DND-41 (cell line): ENCODE measurements at regions not wholly inside any gene's neighbourhood (a gene's known extent, or its start where the extent isn't known, plus 50 kb on each side); places are given as distances from the start of the nearest gene placed in this dataset.

ENCODE experiments used
- ATAC-seq: fragments of 200-7000 bp; cut with Tn5 transposase; 3 replicates; pipeline ENCODE4 v1.9.1; 2021; ENCODE audit warnings: low read depth; ENCODE audit not compliant: insufficient read depth
- DNase-seq: peaks from one replicate; pipeline ENCODE4 v3.0.0-alpha.2; 2020
- H2AFZ ChIP-seq: 2 replicates; pipeline ENCODE4 v1.6.0; 2012; ENCODE audit warnings: low read depth, low read length
- H3K27ac ChIP-seq: 2 replicates; pipeline ENCODE4 v1.5.1; 2012; ENCODE audit warnings: low read length, inconsistent platforms
- H3K27me3 ChIP-seq: fragments of 200-600 bp; sonication (generic); 2 replicates; pipeline ENCODE4 v1.6.0; 2012; ENCODE audit warnings: low read length, mild to moderate bottlenecking, inconsistent platforms; ENCODE audit not compliant: insufficient read depth, poor library complexity
- H3K36me3 ChIP-seq: 2 replicates; pipeline ENCODE4 v1.5.1; 2012; ENCODE audit warnings: low read length, inconsistent platforms; ENCODE audit not compliant: insufficient read depth
- H3K4me1 ChIP-seq: 2 replicates; pipeline ENCODE4 v1.5.1; 2012; ENCODE audit warnings: mild to moderate bottlenecking, low read length; ENCODE audit not compliant: insufficient read depth
- H3K4me2 ChIP-seq: 2 replicates; pipeline ENCODE4 v1.6.0; 2012; ENCODE audit warnings: mild to moderate bottlenecking, moderate library complexity, low read length, inconsistent platforms; ENCODE audit not compliant: insufficient read depth
- H3K4me3 ChIP-seq, 2 experiments: fragments of 200-600 bp in 1 of 2; shearing (Covaris generic) in 1 of 2; 2 replicates each; pipeline ENCODE4 v1.5.1; 2012 to 2016; ENCODE audit warnings: inconsistent platforms in 2 of 2, low read length in 2 of 2, mild to moderate bottlenecking in 2 of 2, low read depth in 1 of 2, moderate library complexity in 1 of 2
- H3K79me2 ChIP-seq: 2 replicates; pipeline ENCODE4 v1.6.0; 2012; ENCODE audit warnings: low read length, inconsistent platforms; ENCODE audit not compliant: insufficient read depth
- H3K9ac ChIP-seq: 2 replicates; pipeline ENCODE4 v1.6.0; 2012; ENCODE audit warnings: low read depth, mild to moderate bottlenecking, inconsistent platforms, low read length, moderate library complexity
- H3K9me3 ChIP-seq: 2 replicates; pipeline ENCODE4 v1.5.1; 2012; ENCODE audit warnings: low read length, moderate library complexity, mild to moderate bottlenecking, inconsistent platforms; ENCODE audit not compliant: insufficient read depth, severe bottlenecking
- H4K20me1 ChIP-seq: 2 replicates; pipeline ENCODE4 v1.6.0; 2012; ENCODE audit warnings: low read length; ENCODE audit not compliant: insufficient read depth
- EZH2 ChIP-seq: IDR thresholded peaks from 3 replicates; pipeline ENCODE4 v1.6.1; 2012; ENCODE audit warnings: borderline replicate concordance, low read depth, mild to moderate bottlenecking, moderate library complexity, low read length, inconsistent platforms; ENCODE audit not compliant: severe bottlenecking
- TF ChIP-seq, protein P1 (sequence below): IDR thresholded peaks from 2 replicates; pipeline ENCODE4 v1.5.1; 2012; ENCODE audit warnings: borderline replicate concordance, low read length, moderate library complexity, mild to moderate bottlenecking; ENCODE audit not compliant: poor library complexity, severe bottlenecking; ENCODE audit errors: extremely low read depth

- H3K9ac ChIP-seq, result no peak overlapping the region
- no peak overlapping the region for H3K4me2 ChIP-seq
- H3K79me2 ChIP-seq, result no peaks in the 10 kb centered on the region
- no peaks in the 10 kb centered on the region for H4K20me1 ChIP-seq
- ATAC-seq, result no peak
- H3K4me3 ChIP-seq, result no peak overlapping the region
- no peak for DNase-seq
- TF ChIP-seq, protein P1, sequence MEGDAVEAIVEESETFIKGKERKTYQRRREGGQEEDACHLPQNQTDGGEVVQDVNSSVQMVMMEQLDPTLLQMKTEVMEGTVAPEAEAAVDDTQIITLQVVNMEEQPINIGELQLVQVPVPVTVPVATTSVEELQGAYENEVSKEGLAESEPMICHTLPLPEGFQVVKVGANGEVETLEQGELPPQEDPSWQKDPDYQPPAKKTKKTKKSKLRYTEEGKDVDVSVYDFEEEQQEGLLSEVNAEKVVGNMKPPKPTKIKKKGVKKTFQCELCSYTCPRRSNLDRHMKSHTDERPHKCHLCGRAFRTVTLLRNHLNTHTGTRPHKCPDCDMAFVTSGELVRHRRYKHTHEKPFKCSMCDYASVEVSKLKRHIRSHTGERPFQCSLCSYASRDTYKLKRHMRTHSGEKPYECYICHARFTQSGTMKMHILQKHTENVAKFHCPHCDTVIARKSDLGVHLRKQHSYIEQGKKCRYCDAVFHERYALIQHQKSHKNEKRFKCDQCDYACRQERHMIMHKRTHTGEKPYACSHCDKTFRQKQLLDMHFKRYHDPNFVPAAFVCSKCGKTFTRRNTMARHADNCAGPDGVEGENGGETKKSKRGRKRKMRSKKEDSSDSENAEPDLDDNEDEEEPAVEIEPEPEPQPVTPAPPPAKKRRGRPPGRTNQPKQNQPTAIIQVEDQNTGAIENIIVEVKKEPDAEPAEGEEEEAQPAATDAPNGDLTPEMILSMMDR, result no peak
- no peak for TF ChIP-seq EZH2
- no peaks in the 10 kb centered on the region for H3K36me3 ChIP-seq
- H2AFZ ChIP-seq, result no peak overlapping the region
- H3K4me1 ChIP-seq, result no peaks in the 10 kb centered on the region
- H3K9me3 ChIP-seq, result peaks cover 8% of the 10 kb centered on the region
- no peak overlapping the region for H3K27ac ChIP-seq
- H3K27me3 ChIP-seq, result no peaks in the 10 kb centered on the region
Observed at GRCh38 chr3:166663194-166663593, 716.9 kb downstream of the ZBBX start.

- Histone ChIP-seq H3K9ac (no peak overlapping the region), H3K4me3 (no peak overlapping the region), H3K4me2 (no peak overlapping the region), H3K9me3 (peaks cover 8% of the 10 kb centered on the region), H4K20me1 (no peaks in the 10 kb centered on the region), H2AFZ (no peak overlapping the region), H3K27me3 (no peaks in the 10 kb centered on the region), H3K79me2 (no peaks in the 10 kb centered on the region), H3K36me3 (no peaks in the 10 kb centered on the region), H3K4me1 (no peaks in the 10 kb centered on the region), H3K27ac (no peak overlapping the region)
- TF ChIP-seq, protein P1, result no peak
- no peak for TF ChIP-seq EZH2
- no peak for ATAC-seq
- DNase-seq, result no peak
Observed at GRCh38 chr3:166661621-166662020, 718.5 kb downstream of the ZBBX start.

DNA sequence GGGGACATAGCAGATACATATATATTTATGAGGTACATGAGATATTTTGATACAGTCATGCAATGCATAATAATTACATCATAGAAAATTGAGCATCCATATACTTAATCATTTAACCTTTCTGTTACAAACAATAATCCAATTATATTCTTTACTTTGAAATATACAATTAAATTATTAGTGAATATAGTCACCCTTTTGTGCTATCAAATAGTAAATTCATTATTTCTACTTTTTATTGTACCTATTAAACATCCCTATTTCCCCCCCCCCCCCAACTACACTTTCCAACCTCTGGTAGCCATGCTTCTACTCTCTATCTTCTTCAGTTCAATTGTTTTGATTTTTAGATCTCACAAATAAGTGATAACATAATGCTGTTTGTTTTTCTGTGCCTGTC lies 719.1 kb downstream of the ZBBX start:
- Histone ChIP-seq H3K27ac (no peak overlapping the region), H3K4me1 (no peaks in the 10 kb centered on the region), H3K36me3 (no peaks in the 10 kb centered on the region), H3K27me3 (no peaks in the 10 kb centered on the region), H3K4me2 (no peak overlapping the region), H3K79me2 (no peaks in the 10 kb centered on the region), H4K20me1 (no peaks in the 10 kb centered on the region), H3K9ac (no peak overlapping the region), H3K4me3 (no peak overlapping the region), H2AFZ (no peak overlapping the region), H3K9me3 (peaks cover 8% of the 10 kb centered on the region)
- no peak for DNase-seq
- no peak for ATAC-seq
- no peak for TF ChIP-seq EZH2
- TF ChIP-seq, protein P1, result no peak

DNA sequence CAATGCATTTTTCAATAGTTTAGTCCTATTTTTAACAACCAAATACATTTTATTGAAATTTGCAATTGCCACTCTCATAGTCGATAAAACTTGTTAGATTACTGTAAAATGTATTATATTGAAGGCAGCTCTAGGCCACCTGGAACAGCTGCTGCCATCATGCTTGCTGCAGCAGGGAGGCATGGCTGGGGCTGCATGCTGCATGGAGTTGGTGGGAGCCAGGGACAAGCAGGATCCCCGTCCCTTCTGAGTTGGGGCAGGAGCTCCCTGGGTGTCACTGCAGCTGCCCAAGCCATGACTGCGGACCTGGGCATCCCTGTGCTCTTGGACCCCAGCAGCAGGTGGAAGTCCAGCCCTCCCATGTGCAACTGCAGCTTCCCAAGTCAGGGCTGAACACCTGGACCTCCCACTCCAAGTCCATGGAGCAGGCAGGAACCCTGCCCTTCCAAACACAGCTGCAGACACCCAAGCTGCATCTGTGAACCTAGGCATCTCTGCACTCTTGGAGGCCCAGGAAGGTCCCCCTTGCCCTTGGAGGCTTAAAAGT lies 742.0 kb downstream of the ZBBX start:
- H3K79me2 ChIP-seq, result no peaks in the 10 kb centered on the region
- ATAC-seq, result no peak

More for the DNA sequence above, 742.0 kb downstream of the ZBBX start:
- H2AFZ ChIP-seq, result no peak overlapping the region
- no peaks in the 10 kb centered on the region for H3K27me3 ChIP-seq
- no peaks in the 10 kb centered on the region for H3K36me3 ChIP-seq
- no peak overlapping the region for H3K4me3 ChIP-seq
- H3K9me3 ChIP-seq, result peaks cover 11% of the 10 kb centered on the region
- no peak overlapping the region for H3K27ac ChIP-seq
- TF ChIP-seq, protein P1, result no peak
- TF ChIP-seq EZH2, result no peak
- H3K4me1 ChIP-seq, result no peaks in the 10 kb centered on the region
- H3K9ac ChIP-seq, result no peak overlapping the region
- H3K4me2 ChIP-seq, result no peak overlapping the region
- no peak for DNase-seq
- no peaks in the 10 kb centered on the region for H4K20me1 ChIP-seq
